ENCODE measurements at regions not wholly inside any gene's neighbourhood (a gene's known extent, or its start where the extent isn't known, plus 50 kb on each side); places are given as distances from the start of the nearest gene placed in this dataset.
"Not testable (repeated sequence)": the region's sequence is repeated elsewhere in the genome, so short reads cannot be mapped to it uniquely, and the experiment has no call there.

GRCh38 chr3:38958026-38958720 is 93.6 kb downstream of the SCN11A start:
- H3K4me3 ChIP-seq (ENCODE audit: low read depth, low read length): no peak overlapping the region
- DNase-seq (ENCODE audit: low read depth): no peak
- TF ChIP-seq CTCF (IDR thresholded peaks at IDR 0.05; ENCODE audit: control insufficient read depth, extremely low read depth, insufficient read depth): no peak

- H3K4me3 ChIP-seq (ENCODE audit: low read depth, low read length): no peak overlapping the region
- no peak for TF ChIP-seq CTCF (IDR thresholded peaks at IDR 0.05; ENCODE audit: control insufficient read depth, extremely low read depth, insufficient read depth)
These were observed 94.4 kb downstream of the SCN11A start for GRCh38 chr3:38957296-38957695.

GRCh38 chr3:38952721-38953120 is 99.0 kb downstream of the SCN11A start:
- no peak overlapping the region for H3K4me3 ChIP-seq (ENCODE audit: low read depth, low read length)
- TF ChIP-seq CTCF (IDR thresholded peaks at IDR 0.05; ENCODE audit: control insufficient read depth, extremely low read depth, insufficient read depth): no peak
- DNase-seq (ENCODE audit: low read depth): no peak

More at GRCh38 chr3:38957296-38957695, 94.4 kb downstream of the SCN11A start:
- no peak for DNase-seq (ENCODE audit: low read depth)

GRCh38 chr3:38951167-38951566 is 100.6 kb downstream of the SCN11A start:
- H3K4me3 ChIP-seq (ENCODE audit: low read depth, low read length); DNase-seq (ENCODE audit: low read depth): not testable (repeated sequence)

- H3K4me3 ChIP-seq (ENCODE audit: low read depth, low read length): no peak overlapping the region
- TF ChIP-seq CTCF (IDR thresholded peaks at IDR 0.05; ENCODE audit: control insufficient read depth, extremely low read depth, insufficient read depth): no peak
- DNase-seq (ENCODE audit: low read depth): no peak
These were observed 101.2 kb downstream of the SCN11A start for GRCh38 chr3:38950581-38950980.

GRCh38 chr3:38949994-38950393 is 101.8 kb downstream of the SCN11A start:
- no peak for TF ChIP-seq CTCF (IDR thresholded peaks at IDR 0.05; ENCODE audit: control insufficient read depth, extremely low read depth, insufficient read depth)
- DNase-seq (ENCODE audit: low read depth): no peak

GRCh38 chr3:38940394-38940793 is 111.3 kb downstream of the SCN11A start:
- no peak for DNase-seq (ENCODE audit: low read depth)
- no peak overlapping the region for H3K4me3 ChIP-seq (ENCODE audit: low read depth, low read length)
- TF ChIP-seq CTCF (IDR thresholded peaks at IDR 0.05; ENCODE audit: control insufficient read depth, extremely low read depth, insufficient read depth): no peak

More at GRCh38 chr3:38949994-38950393, 101.8 kb downstream of the SCN11A start:
- no peak overlapping the region for H3K4me3 ChIP-seq (ENCODE audit: low read depth, low read length)

Measured in LNCaP clone FGC (cell line).